GM19438 (cell line): ENCODE measurements at regions not wholly inside any gene's neighbourhood (a gene's known extent, or its start where the extent isn't known, plus 50 kb on each side); places are given as distances from the start of the nearest gene placed in this dataset.

Experiments
- ATAC-seq: cut with Tn5 transposase; IDR thresholded peaks from one replicate; pipeline ENCODE4 v1.9.1; 2021; ENCODE audit warnings: low read depth; ENCODE audit not compliant: unreplicated experiment

DNA sequence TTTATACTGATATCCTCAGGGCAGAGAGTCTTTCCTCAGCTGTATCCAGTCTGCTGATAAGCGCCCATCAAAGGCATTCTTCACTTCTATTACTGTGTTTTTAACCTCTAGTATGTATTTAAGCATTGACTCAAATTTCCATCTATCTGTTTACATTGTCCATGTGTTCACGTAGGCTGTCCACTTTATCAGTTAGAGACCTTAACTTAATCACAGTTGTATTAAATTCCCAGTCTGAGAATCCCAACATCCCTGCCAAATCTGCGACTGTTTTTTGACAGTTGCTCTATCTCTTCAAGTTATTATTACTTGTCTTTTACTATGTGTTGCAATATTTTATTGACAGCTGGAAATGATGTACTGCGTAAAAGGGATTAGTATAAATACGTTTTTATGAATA, 1613.7 kb upstream of the MIR17HG start:
- ATAC-seq = no peak

DNA sequence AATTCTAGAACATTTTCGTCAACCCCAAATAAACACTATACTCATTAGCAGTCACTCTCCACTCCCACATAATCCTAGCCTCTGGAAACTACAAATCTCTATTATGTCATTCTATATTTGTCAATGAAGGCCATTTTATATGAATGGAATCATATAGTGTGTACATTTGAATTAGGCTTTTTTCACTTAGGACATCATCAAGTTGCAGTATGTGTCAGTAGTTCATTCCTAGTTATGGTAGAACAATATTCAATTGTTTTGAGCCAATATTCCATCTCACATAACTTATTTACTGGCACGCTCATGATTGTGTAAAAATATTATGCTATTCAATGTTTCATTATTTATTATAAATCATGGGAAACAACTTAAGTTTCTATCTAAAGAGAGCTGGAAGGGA, 1610.4 kb upstream of the MIR17HG start:
- ATAC-seq = no peak

DNA sequence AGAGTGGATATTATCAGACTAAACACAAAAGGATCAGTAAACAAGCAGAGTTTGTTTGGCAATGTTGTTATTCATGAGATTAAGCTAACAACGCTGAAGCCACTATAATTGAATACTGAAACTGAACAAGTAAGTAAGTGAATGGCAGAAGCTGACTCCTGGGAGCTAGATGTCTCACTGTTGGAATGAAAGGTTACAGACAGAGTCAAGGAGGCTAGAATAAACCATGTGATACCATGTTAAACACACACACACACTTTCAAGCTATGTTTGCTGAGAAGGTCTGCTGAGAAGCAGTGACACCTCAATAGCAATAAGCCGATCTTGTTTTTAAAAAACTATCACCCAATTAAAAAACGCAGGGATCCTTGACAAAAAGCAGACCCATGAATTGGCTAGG, 1609.4 kb upstream of the MIR17HG start:
- ATAC-seq = no peak

DNA sequence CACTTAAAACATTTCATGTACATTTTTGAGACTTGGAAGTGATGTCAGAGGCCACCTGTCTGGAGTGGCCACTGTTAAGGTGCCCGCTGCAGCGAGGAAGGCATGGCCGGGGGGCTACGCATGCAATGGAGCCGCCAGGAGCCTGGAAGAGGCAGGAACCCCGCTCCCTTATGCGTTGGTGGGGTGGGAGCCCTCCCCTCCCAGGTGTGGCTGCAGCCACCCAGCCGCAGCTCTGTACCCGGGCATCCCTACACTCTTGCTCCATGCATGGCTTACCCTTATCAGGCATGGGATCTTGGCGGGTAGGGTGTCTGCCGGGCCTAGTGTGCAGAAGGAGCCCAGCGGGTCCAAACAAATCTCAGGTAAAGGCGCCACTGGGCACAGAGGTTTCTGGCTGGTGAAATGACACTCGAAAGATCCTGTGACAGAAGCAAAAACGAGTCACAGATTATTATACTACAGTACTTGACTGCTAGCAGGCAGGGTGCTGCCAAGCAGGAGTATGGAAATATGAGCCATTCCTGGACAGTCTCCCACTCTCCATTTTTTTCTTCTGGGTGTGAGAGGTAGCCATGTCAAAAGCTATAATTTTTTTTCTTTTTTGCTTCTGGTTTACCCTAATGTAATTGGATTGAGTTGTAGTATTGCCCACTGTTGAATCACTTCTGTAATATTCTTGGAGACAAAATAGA, 1606.3 kb upstream of the MIR17HG start:
- no peak for ATAC-seq

DNA sequence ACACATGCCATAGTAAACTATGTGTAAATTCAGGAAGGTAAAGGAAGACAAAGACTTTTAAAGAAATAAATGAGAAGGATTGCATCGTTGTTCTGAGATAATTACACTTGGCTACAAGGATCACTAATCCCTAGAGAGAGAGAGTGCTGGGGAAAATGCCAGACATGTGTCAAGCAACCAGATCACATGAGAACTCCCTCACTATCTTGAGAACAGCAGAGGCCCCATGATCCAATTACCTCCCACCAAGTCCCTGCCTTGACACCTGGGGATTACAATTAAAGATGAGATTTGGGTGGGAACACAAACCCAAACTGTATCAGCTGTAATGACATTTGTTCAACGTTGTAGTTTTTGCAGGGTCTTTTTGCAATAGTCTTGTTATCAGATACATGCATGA, 1600.9 kb upstream of the MIR17HG start:
- ATAC-seq = no peak

DNA sequence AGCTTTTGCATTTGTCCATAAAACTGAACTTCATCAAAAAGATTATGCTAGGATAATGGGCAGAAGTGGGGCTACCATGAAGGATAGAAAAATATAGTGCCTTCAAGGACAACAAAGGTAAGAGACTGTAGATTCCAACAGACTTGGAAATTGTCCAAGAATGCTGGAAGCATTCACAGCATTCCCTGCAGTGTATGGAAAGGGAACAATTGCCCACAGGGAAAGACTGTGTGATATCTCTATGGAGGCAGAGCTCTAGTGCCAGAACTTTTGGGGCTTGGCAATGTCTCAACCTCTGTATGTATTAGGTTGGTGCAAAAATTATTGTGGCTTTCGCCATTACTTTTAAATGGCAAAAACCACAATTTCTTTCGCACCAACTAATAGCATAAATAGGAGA, 1598.8 kb upstream of the MIR17HG start:
- no peak for ATAC-seq

DNA sequence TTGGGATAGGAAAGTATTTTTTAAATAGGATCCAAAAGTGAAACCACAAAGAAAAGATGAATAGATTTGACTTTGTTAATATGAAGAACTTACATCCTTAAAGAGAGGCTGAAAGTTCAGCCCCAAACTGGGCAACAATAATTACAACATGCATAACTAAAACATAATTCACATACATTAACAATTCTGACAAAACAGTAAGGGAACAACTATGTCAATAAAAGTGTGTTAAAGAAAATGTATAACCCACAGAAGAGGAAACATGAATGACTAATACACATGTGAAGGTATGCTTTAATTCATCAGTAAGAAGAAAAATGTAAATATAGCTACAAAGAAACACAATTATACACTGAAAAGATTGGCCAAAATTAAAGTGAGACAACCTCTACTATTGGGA, 1597.6 kb upstream of the MIR17HG start:
- no peak for ATAC-seq

DNA sequence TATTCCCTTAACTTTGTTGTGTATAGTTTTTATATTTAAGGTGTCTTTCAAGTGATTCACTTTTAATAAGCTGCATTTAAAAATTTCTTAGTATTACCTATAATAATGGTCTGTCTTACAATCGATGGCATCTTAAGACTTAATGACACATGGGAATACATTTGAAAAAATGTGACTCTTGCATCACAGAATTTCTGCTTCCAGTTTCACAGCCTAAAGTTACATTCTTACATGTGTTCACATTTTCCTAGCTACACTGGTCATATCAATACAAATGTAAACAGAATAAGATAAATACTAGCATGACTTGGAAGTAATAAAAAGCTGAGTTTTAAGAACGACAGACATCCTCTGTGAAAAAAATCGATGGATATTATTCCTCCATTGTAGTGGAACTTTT, 1597.1 kb upstream of the MIR17HG start:
- no peak for ATAC-seq

DNA sequence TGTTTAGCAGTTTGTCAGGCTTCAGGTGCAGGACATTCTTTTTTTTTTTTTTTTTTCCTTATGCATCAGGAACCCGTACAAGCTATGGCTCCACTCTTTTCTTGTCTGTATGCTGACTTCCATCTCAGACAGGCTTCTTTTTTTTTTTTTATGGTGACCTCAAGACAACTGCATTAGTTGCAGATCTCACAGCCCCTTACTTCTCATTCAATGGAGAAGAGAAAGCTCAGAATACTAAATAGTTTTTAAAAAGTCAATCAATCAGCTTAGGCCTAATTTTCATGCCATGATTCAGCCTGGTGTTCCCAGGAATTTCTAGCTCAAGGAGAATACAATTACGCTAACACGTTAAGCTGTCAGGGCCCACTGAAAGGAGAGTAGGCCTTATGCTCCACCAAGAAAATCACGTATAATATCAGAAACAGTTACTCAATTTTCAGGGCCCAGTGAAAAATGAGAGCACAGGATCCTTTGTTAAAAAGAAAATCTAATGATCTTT, 1596.0 kb upstream of the MIR17HG start:
- ATAC-seq = no peak

DNA sequence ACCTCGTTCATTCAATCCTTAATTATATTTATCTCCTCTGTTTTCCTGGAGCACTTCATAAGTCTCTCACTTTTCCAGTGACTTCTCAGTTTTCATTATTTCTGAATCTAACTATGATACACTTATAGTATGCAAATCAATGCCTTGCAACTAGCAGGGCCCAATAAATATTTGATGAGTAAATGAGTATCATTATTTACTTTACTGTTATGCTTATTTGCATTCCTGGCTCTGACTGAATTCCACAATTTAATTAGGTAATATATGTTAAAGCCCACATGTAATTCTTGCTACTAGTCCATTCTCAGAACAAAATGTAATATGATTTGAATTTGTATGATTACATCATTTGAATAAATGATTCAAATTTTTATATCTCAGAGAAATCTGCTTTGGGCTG, 1595.1 kb upstream of the MIR17HG start:
- no peak for ATAC-seq

DNA sequence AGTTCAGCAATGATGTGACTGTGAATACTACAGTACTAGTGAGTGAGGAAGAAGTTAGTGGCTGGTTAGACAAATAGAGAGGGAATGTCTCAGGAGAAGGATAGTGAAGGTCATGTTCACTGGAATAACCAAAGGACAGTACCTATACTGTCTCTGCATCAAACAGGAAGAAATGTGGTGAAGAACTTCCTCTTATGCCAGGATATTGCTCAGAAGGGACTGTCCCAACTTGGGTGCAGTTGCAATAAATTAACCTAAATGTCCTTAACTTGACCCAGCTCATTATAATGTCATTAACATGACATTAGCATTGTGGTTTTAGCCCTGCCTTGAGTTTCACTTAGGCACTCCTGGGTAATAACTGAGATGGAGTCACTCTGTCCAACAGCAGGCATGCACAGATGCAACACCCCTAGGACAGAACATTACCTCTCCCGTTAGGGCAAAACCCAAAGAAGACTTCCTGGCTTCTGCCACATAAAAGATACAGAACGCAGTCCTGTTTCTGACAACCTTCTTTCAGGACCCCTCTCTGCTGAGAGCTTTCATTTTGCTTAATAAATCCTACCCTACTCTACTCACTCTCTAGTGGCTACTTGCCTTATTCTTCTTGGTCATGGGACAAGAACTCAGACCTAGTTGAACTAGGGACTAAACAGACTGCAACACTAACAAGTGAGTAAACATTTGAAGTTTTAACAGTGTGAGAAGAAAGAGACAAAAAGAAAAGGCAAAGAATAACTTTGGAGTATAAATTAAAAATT, 1591.6 kb upstream of the MIR17HG start:
- ATAC-seq = no peak

DNA sequence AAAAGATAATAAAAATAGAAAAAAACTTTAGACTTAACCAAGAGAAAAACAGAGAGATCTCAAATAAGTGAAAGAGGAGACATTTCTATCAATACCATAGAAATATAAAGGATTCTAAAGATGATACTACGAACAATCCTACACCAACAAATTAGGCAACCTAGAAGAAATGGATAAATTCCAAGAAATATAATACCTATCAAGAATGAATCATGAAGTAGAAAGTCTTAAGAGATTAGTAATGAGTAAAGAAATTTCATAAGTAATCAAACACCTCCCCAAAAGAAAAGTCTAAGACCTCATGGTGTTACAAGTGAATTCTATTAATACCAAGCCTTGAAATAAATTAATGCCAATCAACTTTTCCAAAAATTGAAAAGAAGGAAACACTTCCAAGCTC, 1584.5 kb upstream of the MIR17HG start:
- ATAC-seq = no peak

DNA sequence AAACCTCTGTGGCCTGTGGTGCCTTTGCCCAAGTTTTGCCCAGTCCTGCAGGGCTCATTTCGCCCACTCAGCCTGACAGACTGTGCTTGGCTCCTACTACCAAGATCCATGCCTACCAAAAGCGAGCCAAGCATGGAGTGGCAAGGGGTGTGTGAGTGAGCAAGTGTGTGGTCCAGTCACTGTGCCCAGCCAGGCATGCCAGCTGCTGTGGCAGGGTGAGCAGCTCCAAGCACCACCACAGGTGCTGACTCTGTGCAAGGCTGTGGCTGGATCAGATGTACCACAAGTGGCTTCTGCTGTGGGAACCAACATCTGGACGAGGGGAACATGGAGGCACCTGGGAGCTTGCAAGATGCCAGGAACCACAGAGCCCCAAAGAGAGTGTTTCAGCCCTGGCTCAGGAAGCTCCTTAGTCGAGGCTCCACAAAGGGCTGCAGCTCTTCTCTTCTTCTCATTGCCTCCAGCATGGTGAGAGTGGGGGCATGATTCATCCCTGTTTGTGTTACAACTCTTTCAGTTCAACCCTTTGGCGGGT, 1564.2 kb upstream of the MIR17HG start:
- no peak for ATAC-seq

DNA sequence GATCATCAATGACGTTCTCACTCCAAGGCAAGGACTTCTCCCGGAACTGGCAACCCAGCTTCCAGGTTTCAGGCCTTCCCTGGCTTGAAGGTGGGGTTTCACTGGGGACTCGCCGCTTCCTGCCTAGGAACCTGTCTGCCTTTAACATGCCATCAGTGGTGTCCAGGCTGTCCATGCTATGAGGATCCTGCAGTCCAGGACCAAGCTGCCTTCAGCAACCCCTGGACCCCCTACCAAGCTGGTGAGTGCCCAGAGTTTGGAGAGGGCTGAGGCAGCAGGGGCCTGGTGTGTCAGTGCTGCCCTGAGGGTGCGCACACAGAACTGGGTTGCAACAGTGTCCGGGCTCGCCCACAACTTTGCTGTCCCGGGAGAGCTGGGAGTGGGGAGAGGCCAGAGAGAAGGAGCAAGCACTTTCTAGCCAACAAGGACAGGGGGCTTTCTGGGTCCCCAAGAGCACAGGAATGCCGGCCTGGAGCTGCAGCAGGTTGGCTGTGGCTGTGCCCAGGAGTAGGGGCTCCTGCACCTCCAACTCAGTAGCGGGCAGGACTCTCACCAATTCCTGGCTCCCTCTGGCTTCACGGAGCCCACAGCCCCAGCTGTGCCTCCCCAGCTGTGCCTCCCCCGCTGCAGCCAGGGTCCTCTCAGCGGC, 1563.2 kb upstream of the MIR17HG start:
- no peak for ATAC-seq

DNA sequence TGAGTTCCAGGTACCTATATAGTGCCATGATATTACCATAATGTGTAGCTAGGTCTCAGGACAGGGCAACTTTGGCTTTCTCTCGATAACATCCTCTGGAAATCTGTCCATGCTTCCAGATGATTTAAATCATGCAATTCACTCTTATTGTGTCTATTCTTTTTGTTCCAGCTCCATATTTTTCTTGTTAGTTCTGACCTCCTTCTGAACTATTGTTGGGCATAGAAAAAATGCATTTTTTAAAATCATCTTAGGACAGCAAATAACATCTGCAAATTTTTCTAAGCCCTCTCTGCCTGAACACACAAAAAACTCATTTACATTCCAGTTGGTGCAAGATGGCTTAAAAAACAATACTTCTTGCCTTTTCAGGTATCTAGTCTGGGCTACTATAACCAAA, 1561.0 kb upstream of the MIR17HG start:
- no peak for ATAC-seq

DNA sequence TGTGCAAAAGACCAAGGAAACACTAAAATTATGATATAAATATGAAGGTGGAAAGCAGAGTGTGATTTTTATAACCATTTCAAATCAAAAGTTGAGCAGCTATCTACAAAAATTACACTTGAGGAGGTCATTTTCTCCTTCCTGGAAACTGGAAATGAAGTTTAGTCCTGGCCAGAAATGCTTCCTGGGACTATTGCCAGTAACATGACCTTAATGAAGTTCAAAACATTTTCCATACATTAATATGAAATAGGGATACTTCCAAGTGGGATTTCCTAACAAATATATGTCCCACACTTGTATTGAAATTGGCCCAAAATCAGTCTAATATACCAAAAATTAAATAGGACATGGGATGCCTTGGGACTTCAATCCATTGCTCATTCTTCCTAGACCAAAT, 1556.8 kb upstream of the MIR17HG start:
- no peak for ATAC-seq

DNA sequence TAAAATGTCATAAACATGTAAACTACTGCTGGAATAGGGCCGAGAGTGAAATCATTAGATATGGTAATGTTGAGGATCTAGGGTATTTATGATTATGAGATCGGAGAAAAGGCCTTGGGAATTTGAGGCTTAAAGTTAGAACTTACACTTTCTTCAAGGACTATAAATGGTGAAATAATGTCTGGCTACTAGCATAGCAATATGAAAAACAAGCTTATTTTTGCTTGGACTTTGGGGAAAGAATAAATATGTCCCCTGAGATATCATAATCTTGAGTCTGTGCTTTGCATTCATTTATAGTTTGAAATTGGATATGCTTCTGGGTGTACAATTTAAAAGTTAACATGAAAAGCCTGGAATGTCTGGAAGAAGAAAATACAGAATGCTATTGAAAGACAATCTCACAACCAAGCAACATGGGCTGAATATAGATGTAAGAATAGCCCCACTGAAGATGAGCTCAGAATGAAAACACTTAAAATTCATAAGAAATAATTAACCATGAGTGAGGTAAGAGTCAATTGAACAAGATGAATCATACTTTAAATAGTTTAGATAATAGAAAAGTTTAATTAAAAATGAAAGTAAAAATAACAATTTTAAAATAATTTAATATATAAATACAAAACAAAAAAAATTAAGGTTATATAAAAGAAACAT, 1555.4 kb upstream of the MIR17HG start:
- ATAC-seq = no peak

DNA sequence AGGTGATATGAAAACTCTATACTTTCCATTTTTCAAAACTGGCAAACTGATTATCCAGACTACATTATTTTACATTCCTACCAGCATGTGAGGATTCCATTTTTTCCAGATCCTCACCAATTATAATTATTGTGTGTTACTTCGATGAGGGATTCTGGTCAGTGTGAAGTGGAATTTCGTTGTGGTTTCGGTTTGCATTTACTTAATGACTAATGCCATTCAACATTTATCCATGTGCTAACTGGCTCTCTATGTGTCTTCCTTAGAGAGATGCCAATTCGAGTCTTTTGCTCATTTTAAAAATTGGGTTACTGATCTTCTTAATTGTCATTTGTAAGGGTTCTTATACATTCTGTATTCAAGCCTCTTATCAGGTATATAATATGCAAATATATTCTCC, 1551.3 kb upstream of the MIR17HG start:
- no peak for ATAC-seq

DNA sequence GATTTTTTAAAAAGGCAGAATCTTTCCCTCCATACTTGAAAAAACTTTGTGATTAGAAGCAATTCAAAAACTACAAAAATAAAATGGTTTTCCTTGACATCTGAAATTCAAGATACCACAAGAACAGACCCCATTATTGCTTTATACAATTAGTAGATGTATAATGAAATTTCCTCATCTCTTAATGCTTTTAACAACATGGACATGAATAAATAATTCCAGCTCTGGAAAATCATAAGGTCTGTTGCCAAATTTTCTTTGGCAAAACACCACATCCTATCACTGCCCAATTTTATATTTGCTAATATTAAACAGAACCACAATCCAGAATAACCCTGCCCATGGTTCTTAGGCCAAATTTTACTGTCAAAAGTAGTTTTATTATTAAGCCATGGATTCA, 1543.6 kb upstream of the MIR17HG start:
- ATAC-seq = no peak

DNA sequence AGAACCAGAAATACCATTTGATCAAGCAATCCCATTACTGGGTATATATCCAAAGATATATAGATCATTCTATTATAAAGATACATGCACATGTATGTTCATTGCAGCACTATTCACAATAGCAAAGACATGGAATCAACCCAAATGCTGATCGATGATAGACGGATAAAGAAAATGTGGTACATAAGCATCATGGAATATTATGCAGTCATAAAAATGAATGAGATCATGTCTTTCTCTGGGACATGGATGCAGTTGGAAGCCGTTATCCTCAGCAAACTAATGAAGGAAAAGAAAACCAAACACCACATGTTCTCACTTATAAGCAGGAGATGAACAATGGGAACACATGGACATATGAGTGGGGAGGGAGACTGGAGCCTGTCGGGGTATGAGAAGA, 1540.9 kb upstream of the MIR17HG start:
- ATAC-seq = no peak

DNA sequence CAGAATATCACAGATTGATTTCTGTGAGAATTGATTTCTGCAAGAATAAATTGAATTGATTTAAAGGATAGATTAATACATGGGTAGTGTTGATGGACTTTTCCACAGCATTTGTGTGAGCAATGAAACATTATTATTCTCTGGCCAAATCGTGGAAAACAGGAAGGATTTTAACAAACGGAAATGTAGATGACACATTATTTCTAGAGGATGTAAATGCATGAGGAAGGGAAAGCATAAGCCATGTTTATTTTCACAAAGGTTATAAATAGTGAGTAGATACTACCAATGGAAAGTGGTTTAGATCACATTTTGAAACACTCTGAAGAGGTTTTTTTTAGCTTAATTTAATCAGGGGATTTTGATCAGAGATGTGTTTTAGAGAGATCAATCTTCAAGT, 1534.6 kb upstream of the MIR17HG start:
- ATAC-seq = no peak
